Panc1 (cell line): ENCODE measurements at regions not wholly inside any gene's neighbourhood (a gene's known extent, or its start where the extent isn't known, plus 50 kb on each side); places are given as distances from the start of the nearest gene placed in this dataset.

Source experiments
- ATAC-seq: fragments of 200-7000 bp; cut with Tn5 transposase; 2 replicates; pipeline ENCODE4 v1.9.1; 2020; ENCODE audit warnings: mild to moderate bottlenecking, moderate library complexity
- BruUV-seq: library from RNA; stranded (reverse); fragments of 400-500 nt; replicated peaks from 2 replicates; lab custom pipeline; 2021; lab: Mats Ljungman, UMichigan
- CTCF ChIA-PET: fragments of 300-600 bp; sonication (Branson Sonifier 250); formaldehyde crosslinking; loops from one replicate; lab custom pipeline; 2022; ENCODE audit warnings: antibody characterized with exemption; lab: Charles Lee
- POLR2A ChIA-PET: fragments of 300-600 bp; sonication (Branson Sonifier 250); formaldehyde crosslinking; loops from one replicate; lab custom pipeline; 2022; ENCODE audit warnings: antibody characterized with exemption; lab: Charles Lee
- DNase-seq: peaks from one replicate; pipeline ENCODE4 v3.0.0-alpha.2; 2010; ENCODE audit warnings: low read depth, low spot score
- H3K27ac ChIP-seq: 2 replicates; pipeline ENCODE4 v1.5.1; 2011; ENCODE audit warnings: mild to moderate bottlenecking, low read length, inconsistent platforms
- H3K27me3 ChIP-seq: fragments of 200-500 bp; sonication (Bioruptor generic); 2 replicates; pipeline ENCODE4 v1.6.0; 2014; ENCODE audit warnings: low read length, inconsistent platforms; ENCODE audit not compliant: control insufficient read depth, insufficient read depth
- H3K36me3 ChIP-seq: fragments of 200-500 bp; sonication (Bioruptor generic); 2 replicates; pipeline ENCODE4 v1.5.1; 2014; ENCODE audit warnings: inconsistent platforms, mild to moderate bottlenecking, low read length, moderate library complexity; ENCODE audit not compliant: control insufficient read depth, insufficient read depth
- H3K4me1 ChIP-seq: 2 replicates; pipeline ENCODE4 v1.5.1; 2011; ENCODE audit warnings: inconsistent platforms, mild to moderate bottlenecking, low read length, moderate library complexity; ENCODE audit not compliant: control insufficient read depth, insufficient read depth
- H3K4me3 ChIP-seq, 2 experiments: 2 replicates each; pipeline ENCODE4 v1.5.1; 2011 to 2012; ENCODE audit warnings: low read depth in 2 of 2, low read length in 2 of 2, mild to moderate bottlenecking in 2 of 2, inconsistent platforms in 1 of 2, moderate library complexity in 1 of 2
- H3K9me3 ChIP-seq: fragments of 200-500 bp; sonication (Bioruptor generic); 2 replicates; pipeline ENCODE4 v1.5.1; 2014; ENCODE audit warnings: low read depth, mild to moderate bottlenecking, inconsistent platforms, low read length, moderate library complexity; ENCODE audit not compliant: control insufficient read depth, insufficient read depth
- POLR2AphosphoS5 ChIP-seq: IDR thresholded peaks from 2 replicates; pipeline ENCODE4 v1.6.1; 2012; ENCODE audit warnings: mild to moderate bottlenecking, low read depth, low read length, moderate library complexity
- SIN3A ChIP-seq: IDR thresholded peaks from 2 replicates; pipeline ENCODE4 v1.6.1; 2012; ENCODE audit warnings: low read depth, mild to moderate bottlenecking, low read length, moderate library complexity, borderline replicate concordance; ENCODE audit not compliant: insufficient read depth
- TCF7L2 ChIP-seq: IDR thresholded peaks from 2 replicates; pipeline ENCODE4 v1.6.1; 2011; ENCODE audit warnings: mild to moderate bottlenecking, low read depth, low read length, inconsistent platforms
- in situ Hi-C: cut with HindIII; loops from 2 replicates; pipeline ENCODE4 v1.10.0; 2016; ENCODE audit warnings: low sequenced_read_pairs, low pct_unique_long_range_greater_than_20kb
- intact Hi-C: fragments of 100-400 bp; cut with micrococcal nuclease; formaldehyde crosslinking; loops from one replicate; pipeline ENCODE4 v1.10.0; 2022; ENCODE audit not compliant: unreplicated experiment
- TF ChIP-seq, protein P1 (sequence below): fragments of 450-650 bp; IDR thresholded peaks from 2 replicates; pipeline ENCODE4 v1.5.1; 2017; ENCODE audit warnings: mild to moderate bottlenecking
- TF ChIP-seq, protein P2 (sequence below), 2 experiments: IDR thresholded peaks; 2 replicates each; pipeline ENCODE4 v1.6.1; 2011 to 2012; ENCODE audit warnings: low read depth in 2 of 2, control low read depth in 1 of 2, low read length in 1 of 2, mild to moderate bottlenecking in 1 of 2, moderate library complexity in 1 of 2; ENCODE audit not compliant: insufficient read depth in 1 of 2

DNA sequence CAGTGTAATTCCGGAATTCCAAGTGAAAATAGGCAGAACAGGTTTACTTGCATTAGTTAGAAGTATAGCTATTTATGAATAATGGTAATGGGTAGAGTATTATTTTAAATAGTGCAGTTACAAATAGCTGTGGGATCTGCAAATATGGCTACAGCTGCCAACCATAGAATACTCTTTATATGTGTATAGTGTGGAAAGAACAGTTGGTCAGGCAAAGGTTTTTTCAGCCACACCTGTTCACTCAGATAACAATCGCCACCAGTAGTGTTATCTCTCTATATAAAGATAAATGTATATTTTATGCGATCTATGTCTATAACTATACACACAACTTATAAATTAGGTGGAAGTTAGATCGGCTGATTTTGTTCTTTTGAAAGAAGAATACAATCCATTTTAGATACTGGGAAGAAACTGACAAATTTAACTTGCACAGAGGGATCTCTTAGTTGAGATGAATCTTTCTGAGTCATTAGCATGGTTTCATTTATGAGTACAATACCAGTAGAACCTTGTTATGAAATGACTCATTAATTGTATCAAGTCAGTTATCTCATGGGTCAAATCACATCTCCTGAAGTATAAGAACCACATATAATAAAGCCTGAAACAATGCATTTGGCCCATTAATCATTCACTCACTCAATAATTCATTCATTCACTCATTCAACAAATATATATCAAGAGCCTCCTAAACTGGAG lies 100.9 kb upstream of the NR3C2 start:
- ChIA-PET POLR2A (no interaction called here), CTCF (no interaction called here)
- in situ Hi-C loops (no loop called here), intact Hi-C loops (no loop called here)
- Histone ChIP-seq H3K4me1 (no peaks in the 10 kb centered on the region), H3K27me3 (no peaks in the 10 kb centered on the region), H3K36me3 (no peaks in the 10 kb centered on the region), H3K27ac (no peak overlapping the region), H3K4me3 (no peak overlapping the region), H3K9me3 (no peaks in the 10 kb centered on the region)
- TF ChIP-seq SIN3A = no peak
- TF ChIP-seq, protein P1, sequence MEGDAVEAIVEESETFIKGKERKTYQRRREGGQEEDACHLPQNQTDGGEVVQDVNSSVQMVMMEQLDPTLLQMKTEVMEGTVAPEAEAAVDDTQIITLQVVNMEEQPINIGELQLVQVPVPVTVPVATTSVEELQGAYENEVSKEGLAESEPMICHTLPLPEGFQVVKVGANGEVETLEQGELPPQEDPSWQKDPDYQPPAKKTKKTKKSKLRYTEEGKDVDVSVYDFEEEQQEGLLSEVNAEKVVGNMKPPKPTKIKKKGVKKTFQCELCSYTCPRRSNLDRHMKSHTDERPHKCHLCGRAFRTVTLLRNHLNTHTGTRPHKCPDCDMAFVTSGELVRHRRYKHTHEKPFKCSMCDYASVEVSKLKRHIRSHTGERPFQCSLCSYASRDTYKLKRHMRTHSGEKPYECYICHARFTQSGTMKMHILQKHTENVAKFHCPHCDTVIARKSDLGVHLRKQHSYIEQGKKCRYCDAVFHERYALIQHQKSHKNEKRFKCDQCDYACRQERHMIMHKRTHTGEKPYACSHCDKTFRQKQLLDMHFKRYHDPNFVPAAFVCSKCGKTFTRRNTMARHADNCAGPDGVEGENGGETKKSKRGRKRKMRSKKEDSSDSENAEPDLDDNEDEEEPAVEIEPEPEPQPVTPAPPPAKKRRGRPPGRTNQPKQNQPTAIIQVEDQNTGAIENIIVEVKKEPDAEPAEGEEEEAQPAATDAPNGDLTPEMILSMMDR = no peak
- no peak for TF ChIP-seq POLR2AphosphoS5
- TF ChIP-seq, protein P2, sequence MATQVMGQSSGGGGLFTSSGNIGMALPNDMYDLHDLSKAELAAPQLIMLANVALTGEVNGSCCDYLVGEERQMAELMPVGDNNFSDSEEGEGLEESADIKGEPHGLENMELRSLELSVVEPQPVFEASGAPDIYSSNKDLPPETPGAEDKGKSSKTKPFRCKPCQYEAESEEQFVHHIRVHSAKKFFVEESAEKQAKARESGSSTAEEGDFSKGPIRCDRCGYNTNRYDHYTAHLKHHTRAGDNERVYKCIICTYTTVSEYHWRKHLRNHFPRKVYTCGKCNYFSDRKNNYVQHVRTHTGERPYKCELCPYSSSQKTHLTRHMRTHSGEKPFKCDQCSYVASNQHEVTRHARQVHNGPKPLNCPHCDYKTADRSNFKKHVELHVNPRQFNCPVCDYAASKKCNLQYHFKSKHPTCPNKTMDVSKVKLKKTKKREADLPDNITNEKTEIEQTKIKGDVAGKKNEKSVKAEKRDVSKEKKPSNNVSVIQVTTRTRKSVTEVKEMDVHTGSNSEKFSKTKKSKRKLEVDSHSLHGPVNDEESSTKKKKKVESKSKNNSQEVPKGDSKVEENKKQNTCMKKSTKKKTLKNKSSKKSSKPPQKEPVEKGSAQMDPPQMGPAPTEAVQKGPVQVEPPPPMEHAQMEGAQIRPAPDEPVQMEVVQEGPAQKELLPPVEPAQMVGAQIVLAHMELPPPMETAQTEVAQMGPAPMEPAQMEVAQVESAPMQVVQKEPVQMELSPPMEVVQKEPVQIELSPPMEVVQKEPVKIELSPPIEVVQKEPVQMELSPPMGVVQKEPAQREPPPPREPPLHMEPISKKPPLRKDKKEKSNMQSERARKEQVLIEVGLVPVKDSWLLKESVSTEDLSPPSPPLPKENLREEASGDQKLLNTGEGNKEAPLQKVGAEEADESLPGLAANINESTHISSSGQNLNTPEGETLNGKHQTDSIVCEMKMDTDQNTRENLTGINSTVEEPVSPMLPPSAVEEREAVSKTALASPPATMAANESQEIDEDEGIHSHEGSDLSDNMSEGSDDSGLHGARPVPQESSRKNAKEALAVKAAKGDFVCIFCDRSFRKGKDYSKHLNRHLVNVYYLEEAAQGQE (IDR thresholded peaks at IDR 0.05; ENCODE audit: insufficient read depth in 1 of 2, low read depth in 2 of 2, low read length in 1 of 2) = no peak
- TF ChIP-seq TCF7L2 = no peak
- no peak for DNase-seq
- ATAC-seq = no peak
- no TSS peak for BruUV-seq

- intact Hi-C loops (no loop called here), in situ Hi-C loops (no loop called here)
- ChIA-PET CTCF (no interaction called here), POLR2A (no interaction called here)
- no peak overlapping the region for H3K4me3 ChIP-seq
- no peak overlapping the region for H3K27ac ChIP-seq
- no TSS peak for BruUV-seq
- ATAC-seq = no peak
- no peak for DNase-seq
- H3K36me3 ChIP-seq = no peaks in the 10 kb centered on the region
- no peaks in the 10 kb centered on the region for H3K27me3 ChIP-seq
- TF ChIP-seq, protein P2 (IDR thresholded peaks at IDR 0.05; ENCODE audit: insufficient read depth in 1 of 2, low read depth in 2 of 2, low read length in 1 of 2) = no peak
- TF ChIP-seq, protein P1 = no peak
- TF ChIP-seq TCF7L2 (no peak), SIN3A (no peak), POLR2AphosphoS5 (no peak)
- H3K4me1 ChIP-seq = no peaks in the 10 kb centered on the region
- no peaks in the 10 kb centered on the region for H3K9me3 ChIP-seq
Observed at GRCh38 chr4:148540622-148541326, 98.6 kb upstream of the NR3C2 start.
